Stomach smooth muscle (tissue), 2 donors: ENCODE measurements at regions not wholly inside any gene's neighbourhood (a gene's known extent, or its start where the extent isn't known, plus 50 kb on each side); places are given as distances from the start of the nearest gene placed in this dataset.
"Not testable (repeated sequence)": the region's sequence is repeated elsewhere in the genome, so short reads cannot be mapped to it uniquely, and the experiment has no call there.

Experiments
- H3K27ac ChIP-seq: one replicate; pipeline ENCODE4 v1.7.0; 2013; ENCODE audit warnings: mild to moderate bottlenecking, low read length, inconsistent platforms
- H3K27me3 ChIP-seq, 2 donors: one replicate each; pipeline ENCODE4 v1.7.0; 2013; ENCODE audit warnings: low read length in 2 of 2; ENCODE audit not compliant: insufficient read depth in 2 of 2, control insufficient read depth in 1 of 2
- H3K36me3 ChIP-seq, 2 donors: one replicate each; pipeline ENCODE4 v1.7.0; 2013; ENCODE audit warnings: low read length in 2 of 2; ENCODE audit not compliant: control insufficient read depth in 2 of 2, insufficient read depth in 2 of 2
- H3K4me1 ChIP-seq: one replicate; pipeline ENCODE4 v1.7.0; 2013; ENCODE audit warnings: low read length; ENCODE audit not compliant: control insufficient read depth, insufficient read depth
- H3K4me3 ChIP-seq, 2 donors: one replicate each; pipeline ENCODE4 v1.7.0; 2013; ENCODE audit warnings: low read length in 2 of 2
- H3K9ac ChIP-seq, 2 donors: one replicate each; pipeline ENCODE4 v1.7.0; 2013; ENCODE audit warnings: low read length in 2 of 2, mild to moderate bottlenecking in 1 of 2
- H3K9me3 ChIP-seq, 2 donors: one replicate each; pipeline ENCODE4 v1.7.0; 2013; ENCODE audit warnings: low read length in 2 of 2; ENCODE audit not compliant: control insufficient read depth in 2 of 2
- donor health status: healthy.
- donor health status: Pancreatic carcinoma.

DNA sequence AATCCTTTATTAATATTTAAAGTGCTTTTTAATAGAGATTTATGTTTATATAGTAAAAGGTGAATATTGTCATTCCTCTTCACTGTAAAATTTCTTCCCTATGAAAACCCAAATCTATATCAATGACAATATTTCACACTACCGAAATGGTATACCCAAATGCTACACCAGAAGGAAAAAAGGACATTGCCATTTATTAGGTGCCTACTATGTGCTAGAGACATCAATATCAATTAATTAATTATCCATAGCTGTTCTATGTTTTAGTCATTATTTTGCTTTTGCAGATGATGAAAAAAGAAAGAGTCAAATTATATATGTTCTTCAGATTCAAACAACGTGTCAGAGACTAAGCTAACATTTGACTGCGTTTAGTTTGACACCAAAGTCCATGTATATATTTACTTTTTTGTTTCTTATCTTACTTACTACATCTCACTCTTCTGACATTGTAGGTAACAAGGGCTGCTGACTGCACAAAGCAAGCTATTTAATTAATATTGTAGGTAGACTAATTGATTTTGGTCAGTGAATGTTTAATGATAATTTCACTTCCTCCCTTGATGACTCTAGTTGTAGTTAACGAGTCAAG, 614.0 kb upstream of the FOXG1 start:
- Histone ChIP-seq H3K4me1 (no peaks in the 10 kb centered on the region), H3K27ac (no peak overlapping the region), H3K36me3 (no peaks in the 10 kb centered on the region), H3K27me3 (no peaks in the 10 kb centered on the region), H3K9ac (no peak overlapping the region), H3K9me3 (no peaks in the 10 kb centered on the region), H3K4me3 (no peak overlapping the region)

GRCh38 chr14:28157289-28157869, 609.2 kb upstream of the FOXG1 start:
- no peaks in the 10 kb centered on the region for H3K36me3 ChIP-seq
- no peaks in the 10 kb centered on the region for H3K27me3 ChIP-seq
- no peaks in the 10 kb centered on the region for H3K4me1 ChIP-seq
- no peaks in the 10 kb centered on the region for H3K9me3 ChIP-seq
- H3K9ac ChIP-seq, result no peak overlapping the region
- no peak overlapping the region for H3K4me3 ChIP-seq
- no peak overlapping the region for H3K27ac ChIP-seq

- H3K36me3 ChIP-seq, result no peaks in the 10 kb centered on the region
- no peaks in the 10 kb centered on the region for H3K4me1 ChIP-seq
- H3K27ac ChIP-seq, result no peak overlapping the region
- no peak overlapping the region for H3K9ac ChIP-seq
- no peaks in the 10 kb centered on the region for H3K9me3 ChIP-seq
- H3K27me3 ChIP-seq, result no peaks in the 10 kb centered on the region
- no peak overlapping the region for H3K4me3 ChIP-seq
Measured at GRCh38 chr14:28157887-28158791, 608.4 kb upstream of the FOXG1 start.

GRCh38 chr14:28161040-28161439, 605.5 kb upstream of the FOXG1 start:
- Histone ChIP-seq H3K27ac (no peak overlapping the region), H3K4me1 (no peaks in the 10 kb centered on the region), H3K27me3 (no peaks in the 10 kb centered on the region), H3K36me3 (no peaks in the 10 kb centered on the region), H3K9me3 (no peaks in the 10 kb centered on the region), H3K9ac (no peak overlapping the region), H3K4me3 (no peak overlapping the region)

DNA sequence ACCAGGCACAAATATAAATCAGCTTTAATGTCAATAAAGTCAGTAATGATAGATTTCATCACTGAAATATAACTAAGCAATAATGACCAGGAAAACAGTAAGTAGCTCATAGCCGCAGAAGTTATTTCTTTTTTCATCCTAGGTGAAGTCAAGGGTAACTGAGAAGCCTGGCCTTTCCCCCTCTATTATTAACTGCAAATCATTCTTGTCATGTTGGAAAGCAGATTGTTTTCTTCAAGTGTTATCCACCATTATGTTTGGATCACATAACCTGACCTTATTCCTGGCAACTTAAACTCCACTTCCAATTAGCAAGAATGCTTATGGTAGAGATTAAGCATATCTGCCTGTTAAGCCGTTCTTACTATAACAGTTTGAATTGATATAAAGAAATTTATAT, 603.4 kb upstream of the FOXG1 start:
- H3K4me3 ChIP-seq, result no peak overlapping the region
- no peak overlapping the region for H3K27ac ChIP-seq
- peaks cover 0 to 2% of the 10 kb centered on the region in 2 donors for H3K9me3 ChIP-seq
- no peaks in the 10 kb centered on the region for H3K36me3 ChIP-seq
- H3K4me1 ChIP-seq, result no peaks in the 10 kb centered on the region
- no peak overlapping the region for H3K9ac ChIP-seq
- H3K27me3 ChIP-seq, result no peaks in the 10 kb centered on the region

DNA sequence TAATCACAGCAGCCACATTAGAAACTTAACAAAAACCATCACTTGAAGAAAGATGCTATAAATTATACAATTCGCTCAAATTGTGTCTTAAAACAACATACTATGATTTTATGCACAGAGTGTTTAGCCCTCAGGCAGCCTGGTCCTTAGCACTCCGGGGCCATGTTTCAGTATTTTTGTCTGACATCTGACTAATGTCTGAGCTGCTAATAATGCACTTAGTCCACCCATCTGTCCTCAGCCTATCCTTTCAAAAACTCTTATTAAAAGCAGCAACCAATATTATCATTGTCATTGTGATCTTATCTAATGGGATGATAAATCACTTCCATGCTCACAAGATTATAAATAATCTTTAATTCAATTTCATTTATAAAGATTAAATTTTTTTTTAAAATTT, 602.7 kb upstream of the FOXG1 start:
- no peaks in the 10 kb centered on the region for H3K27me3 ChIP-seq
- H3K36me3 ChIP-seq, result no peaks in the 10 kb centered on the region
- H3K27ac ChIP-seq, result no peak overlapping the region
- no peak overlapping the region for H3K9ac ChIP-seq
- peaks cover 0 to 2% of the 10 kb centered on the region in 2 donors for H3K9me3 ChIP-seq
- no peaks in the 10 kb centered on the region for H3K4me1 ChIP-seq
- no peak overlapping the region for H3K4me3 ChIP-seq

- H3K27ac ChIP-seq, H3K4me3 ChIP-seq, H3K27me3 ChIP-seq, H3K36me3 ChIP-seq, H3K4me1 ChIP-seq, H3K9ac ChIP-seq, H3K9me3 ChIP-seq: not testable (repeated sequence)
Measured at GRCh38 chr14:28187902-28188830, 578.4 kb upstream of the FOXG1 start.

DNA sequence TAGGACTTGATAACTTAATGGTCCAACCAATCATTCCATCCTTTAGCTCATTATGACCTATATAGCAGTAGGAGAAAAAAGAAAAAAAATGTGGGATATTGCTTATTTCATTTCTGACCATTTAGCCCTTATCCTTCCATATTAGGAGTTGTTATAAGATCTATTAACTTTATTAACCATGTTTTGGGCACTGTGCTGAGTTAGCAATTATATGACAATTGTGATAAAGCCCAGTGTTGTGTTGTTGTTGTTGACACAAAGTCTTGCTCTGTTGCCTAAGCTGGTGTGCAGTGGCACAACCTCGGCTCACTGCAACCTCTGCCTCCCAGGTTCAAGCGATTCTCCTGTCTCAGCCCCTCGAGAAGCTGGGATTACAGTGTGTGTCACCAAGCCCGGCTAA, 569.7 kb upstream of the FOXG1 start:
- Histone ChIP-seq H3K9ac (no peak overlapping the region), H3K27ac (no peak overlapping the region), H3K4me1 (no peaks in the 10 kb centered on the region), H3K4me3 (no peak overlapping the region), H3K9me3 (no peaks in the 10 kb centered on the region), H3K36me3 (no peaks in the 10 kb centered on the region), H3K27me3 (no peaks in the 10 kb centered on the region)

- no peak overlapping the region for H3K4me3 ChIP-seq
- no peak overlapping the region for H3K9ac ChIP-seq
- H3K4me1 ChIP-seq, result no peaks in the 10 kb centered on the region
- no peaks in the 10 kb centered on the region for H3K27me3 ChIP-seq
- no peaks in the 10 kb centered on the region for H3K9me3 ChIP-seq
- no peak overlapping the region for H3K27ac ChIP-seq
- no peaks in the 10 kb centered on the region for H3K36me3 ChIP-seq
Measured at GRCh38 chr14:28220391-28220790, 546.2 kb upstream of the FOXG1 start.

GRCh38 chr14:28240909-28241308, 525.7 kb upstream of the FOXG1 start:
- Histone ChIP-seq H3K36me3 (no peaks in the 10 kb centered on the region), H3K4me1 (no peaks in the 10 kb centered on the region), H3K9me3 (no peaks in the 10 kb centered on the region), H3K27me3 (no peaks in the 10 kb centered on the region), H3K9ac (no peak overlapping the region), H3K27ac (no peak overlapping the region), H3K4me3 (no peak overlapping the region)
